Uterus (tissue), 2 donors: ENCODE measurements at regions not wholly inside any gene's neighbourhood (a gene's known extent, or its start where the extent isn't known, plus 50 kb on each side); places are given as distances from the start of the nearest gene placed in this dataset.

Experiments used
- CTCF ChIP-seq, 4 experiments: fragments of 200-600 bp in 2 of 4; fragments of 450-650 bp in 2 of 4; sonication (generic) in 2 of 4; IDR thresholded peaks; one replicate each; pipeline ENCODE4 v1.5.1; 2016 to 2019; ENCODE audit warnings: antibody characterized with exemption in 4 of 4, mild to moderate bottlenecking in 2 of 4, moderate library complexity in 1 of 4
- POLR2A ChIP-seq, 2 donors: fragments of 450-650 bp; IDR thresholded peaks; one replicate each; pipeline ENCODE4 v1.6.1; 2016; ENCODE audit warnings: antibody characterized with exemption in 2 of 2, mild to moderate bottlenecking in 1 of 2, moderate library complexity in 1 of 2

- TF ChIP-seq CTCF (IDR thresholded peaks at IDR 0.05) = no peak
- no peak for TF ChIP-seq POLR2A (IDR thresholded peaks at IDR 0.05)
These were observed 106.1 kb downstream of the TFAP2C start for GRCh38 chr20:56735084-56735642.
